ENCODE measurements at regions not wholly inside any gene's neighbourhood (a gene's known extent, or its start where the extent isn't known, plus 50 kb on each side); places are given as distances from the start of the nearest gene placed in this dataset.

GRCh38 chr3:106413683-106414082 is 544.9 kb upstream of the CBLB start:
- TF ChIP-seq CTCF (IDR thresholded peaks at IDR 0.05) (no peak), POLR2AphosphoS5 (IDR thresholded peaks at IDR 0.05) (no peak), POLR2A (IDR thresholded peaks at IDR 0.05) (no peak), EP300 (IDR thresholded peaks at IDR 0.05; ENCODE audit: low read depth) (no peak)

All from transverse colon (tissue), 4 donors.